LHCN-M2 (cell line): ENCODE measurements at regions not wholly inside any gene's neighbourhood (a gene's known extent, or its start where the extent isn't known, plus 50 kb on each side); places are given as distances from the start of the nearest gene placed in this dataset.
"Not testable (repeated sequence)": the region's sequence is repeated elsewhere in the genome, so short reads cannot be mapped to it uniquely, and the experiment has no call there.

ENCODE experiments used
- DNase-seq: peaks from one replicate; pipeline ENCODE4 v3.0.0-alpha.2; 2012; ENCODE audit warnings: low read depth

DNA sequence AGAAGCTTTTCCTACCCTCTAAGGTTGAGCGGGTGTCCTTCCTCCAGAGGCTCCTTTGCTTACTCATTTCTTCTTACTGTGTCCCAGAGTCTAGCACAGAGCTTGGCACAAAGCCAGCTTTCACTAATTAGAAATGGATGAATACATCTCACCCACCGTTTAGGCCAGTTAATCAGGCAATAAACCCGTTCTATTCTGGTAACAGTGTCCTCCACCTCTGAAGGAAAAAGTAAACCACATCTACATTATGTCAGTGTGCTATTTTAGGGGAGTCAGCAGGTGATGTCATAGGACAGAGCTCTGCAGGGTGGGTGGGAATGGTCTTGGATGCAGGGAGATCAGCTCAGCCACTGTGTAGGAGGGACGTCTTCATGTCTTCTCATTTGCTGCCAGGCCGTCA, 109.2 kb downstream of the OSTF1 start:
- DNase-seq, result no peak

DNA sequence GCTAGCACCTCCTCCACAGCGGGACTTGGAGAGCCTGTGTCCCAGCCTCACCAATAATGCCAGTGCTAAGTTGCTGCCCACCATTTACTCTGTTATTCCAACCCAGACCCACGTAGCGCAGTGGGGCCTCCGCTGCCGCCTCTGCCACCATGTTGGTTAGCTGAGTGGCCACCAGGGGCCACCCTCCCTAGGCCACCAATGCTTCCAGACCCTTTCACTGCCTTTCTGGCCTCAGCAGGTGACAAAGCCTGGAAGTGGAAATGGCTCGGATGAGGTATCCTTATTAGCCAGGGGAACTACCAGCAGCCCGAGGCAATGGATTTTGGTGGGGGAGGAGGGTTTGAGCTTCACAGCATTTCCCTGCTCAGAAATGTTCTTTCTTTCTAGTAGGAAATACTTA, 110.1 kb downstream of the OSTF1 start:
- no peak for DNase-seq

DNA sequence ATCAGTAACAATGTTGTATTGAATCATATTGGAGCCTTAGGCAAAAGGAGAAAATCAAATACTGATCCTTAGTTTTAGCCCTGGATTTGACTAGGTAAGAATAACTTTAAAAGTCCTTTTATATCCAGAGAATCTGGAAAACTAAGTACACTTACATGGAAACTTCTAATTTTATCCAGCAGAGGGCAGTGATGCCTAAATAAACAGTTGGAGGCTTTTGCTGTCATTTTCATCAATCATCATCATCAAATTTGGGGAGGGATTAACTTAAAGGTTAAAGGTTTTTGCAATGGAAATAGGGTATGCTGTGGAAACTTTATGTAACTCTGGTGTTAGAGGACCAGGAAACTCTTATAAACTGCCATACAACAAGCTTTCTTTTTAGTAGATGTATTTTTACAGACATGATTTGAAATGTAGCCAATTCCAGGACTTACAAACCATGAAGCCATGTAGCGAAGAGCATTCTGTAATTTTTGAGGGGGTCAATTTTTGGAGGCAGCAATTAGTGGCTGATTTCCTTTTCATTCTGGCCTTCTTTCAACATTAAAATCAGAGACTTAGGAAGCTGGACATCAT, 112.7 kb downstream of the OSTF1 start:
- peak; percentile 37 for DNase-seq

DNA sequence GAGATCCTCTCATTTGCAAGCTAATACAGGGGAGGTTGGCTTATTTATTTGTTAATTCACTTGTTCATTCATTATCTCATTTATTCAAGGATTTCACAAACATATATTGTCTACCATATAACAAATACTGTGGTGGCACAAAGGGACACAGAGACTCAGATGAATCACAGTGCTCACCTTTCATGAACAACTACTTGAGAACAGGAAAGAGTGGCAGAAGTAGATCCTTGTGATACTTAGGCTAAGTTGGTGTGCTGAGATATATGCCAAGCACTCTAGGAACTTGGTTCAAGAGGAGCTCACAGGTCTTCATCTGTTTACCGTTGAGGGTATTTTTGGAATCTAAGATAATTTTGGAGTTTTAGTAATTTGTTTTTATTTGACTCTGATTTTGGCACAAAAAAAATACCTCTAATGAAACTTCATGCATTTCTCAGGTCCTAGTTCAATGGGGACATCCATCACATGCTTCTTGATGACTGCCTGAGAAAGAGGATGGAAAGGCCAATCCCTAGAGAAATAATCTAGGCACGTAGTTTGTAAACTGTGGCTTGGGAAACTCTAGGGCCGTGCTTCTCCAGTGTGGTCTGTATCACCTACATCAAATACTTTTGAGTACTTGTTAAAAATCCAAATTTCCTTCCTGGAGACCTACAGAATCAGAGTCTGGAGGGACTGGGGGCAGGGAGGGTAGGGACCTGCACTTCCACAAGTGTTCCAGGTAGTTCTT, 113.3 kb downstream of the OSTF1 start:
- no peak for DNase-seq

DNA sequence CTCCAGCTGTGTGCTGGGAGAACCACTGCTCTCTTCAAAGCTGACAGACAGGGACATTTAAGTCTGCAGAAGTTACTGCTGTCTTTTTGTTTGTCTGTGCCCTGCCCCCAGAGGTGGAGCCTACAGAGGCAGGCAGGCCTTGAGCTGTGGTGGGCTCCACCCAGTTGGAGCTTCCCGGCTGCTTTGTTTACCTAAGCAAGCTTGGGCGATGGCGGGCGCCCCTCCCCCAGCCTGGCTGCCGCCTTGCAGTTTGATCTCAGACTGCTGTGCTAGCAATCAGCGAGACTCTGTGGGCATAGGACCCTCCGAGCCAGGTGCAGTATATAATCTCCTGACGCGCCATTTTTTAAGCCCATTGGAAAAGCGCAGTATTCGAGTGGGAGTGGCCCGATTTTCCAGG, 119.7 kb downstream of the OSTF1 start:
- DNase-seq, result not testable (repeated sequence)

DNA sequence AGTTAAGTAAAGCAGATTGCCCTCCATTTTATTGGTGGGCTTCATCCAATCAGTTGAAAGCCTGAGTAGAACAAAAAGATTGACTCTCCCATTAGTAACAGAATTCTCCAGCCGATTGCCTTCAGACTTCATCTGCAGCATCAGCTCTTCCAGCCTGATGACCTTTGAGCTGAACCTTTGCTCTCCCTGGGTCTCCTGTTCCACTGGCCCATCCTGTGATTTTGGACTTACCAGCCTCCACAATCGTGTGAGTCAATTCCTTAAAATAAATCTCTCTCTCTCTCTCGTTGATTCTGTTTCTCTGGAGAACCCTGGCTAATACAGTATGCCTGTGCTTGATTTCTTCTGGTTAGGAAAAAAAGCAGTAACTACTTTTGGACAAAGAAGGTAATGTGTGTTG, 121.9 kb downstream of the OSTF1 start:
- no peak for DNase-seq

DNA sequence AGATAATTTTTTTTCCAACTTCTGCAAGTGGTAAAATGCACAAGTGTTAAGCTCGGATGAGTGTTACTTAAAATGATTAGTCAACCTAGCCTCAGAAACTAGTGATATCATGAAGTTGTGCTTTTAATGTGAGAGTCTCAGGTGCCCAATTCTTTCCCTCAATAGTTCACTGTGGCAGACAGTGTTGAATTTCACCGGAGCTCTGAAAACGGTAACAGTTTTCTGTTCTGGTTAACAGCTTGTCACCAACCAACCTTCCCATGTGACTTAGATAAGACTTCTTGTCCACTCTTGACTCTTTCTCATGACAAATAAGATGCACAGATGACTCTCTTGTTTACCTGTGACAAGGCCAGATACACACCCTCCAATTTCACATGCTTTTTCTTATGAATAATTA, 125.5 kb downstream of the OSTF1 start:
- no peak for DNase-seq

DNA sequence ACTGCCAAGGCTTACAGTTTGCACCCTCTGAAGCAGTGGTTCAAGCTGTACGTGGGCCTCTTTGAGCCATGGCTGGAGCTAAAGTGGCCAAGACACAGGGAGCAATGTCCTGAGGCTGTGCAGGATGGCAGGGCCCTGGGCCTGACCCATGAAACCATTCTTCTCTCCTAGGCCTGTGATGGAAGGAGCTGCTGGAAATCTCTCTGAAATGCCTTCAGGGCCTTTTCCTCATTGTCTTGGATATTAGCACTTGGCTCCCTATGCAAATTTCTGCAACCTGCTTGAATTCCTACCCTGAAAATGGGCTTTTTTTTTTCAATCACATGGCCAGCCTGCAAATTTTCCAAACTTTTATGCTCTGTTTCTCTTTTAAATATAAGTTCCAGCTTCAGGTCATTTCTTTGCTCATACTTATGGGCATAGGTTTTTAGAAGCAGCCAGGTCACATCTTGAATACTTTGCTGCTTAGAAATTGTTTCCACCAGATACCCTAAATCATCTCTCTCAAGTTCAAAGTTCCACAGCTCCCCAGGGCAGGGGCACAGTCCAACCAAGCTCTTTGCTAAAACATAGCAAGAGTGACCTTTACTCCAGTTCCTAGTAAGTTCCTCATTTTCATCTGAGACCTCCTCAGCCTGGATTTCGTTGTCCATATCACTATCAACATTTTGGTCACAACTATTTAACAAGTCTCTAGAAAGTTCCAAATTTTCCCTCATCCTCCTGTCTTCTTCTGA, 138.3 kb downstream of the OSTF1 start:
- DNase-seq, result no peak

DNA sequence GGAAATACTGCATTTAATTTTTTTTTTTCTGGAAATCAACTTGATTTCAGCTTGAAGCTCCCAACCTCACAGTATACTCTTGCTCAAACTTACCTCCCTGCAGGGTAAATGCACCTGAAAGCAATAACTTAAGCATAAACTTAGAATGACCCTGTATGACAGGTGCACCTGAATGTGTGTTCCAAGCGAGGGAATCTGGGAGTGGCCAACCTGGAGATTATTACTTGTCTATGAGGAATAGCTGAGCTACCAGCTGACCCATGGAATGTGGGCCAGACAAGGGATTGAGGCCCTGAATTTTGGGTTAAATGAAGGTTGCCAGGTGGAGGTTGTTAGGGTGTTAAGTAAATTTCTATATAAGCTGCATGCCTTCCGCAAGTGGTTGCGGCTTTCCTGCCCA, 140.6 kb downstream of the OSTF1 start:
- no peak for DNase-seq

DNA sequence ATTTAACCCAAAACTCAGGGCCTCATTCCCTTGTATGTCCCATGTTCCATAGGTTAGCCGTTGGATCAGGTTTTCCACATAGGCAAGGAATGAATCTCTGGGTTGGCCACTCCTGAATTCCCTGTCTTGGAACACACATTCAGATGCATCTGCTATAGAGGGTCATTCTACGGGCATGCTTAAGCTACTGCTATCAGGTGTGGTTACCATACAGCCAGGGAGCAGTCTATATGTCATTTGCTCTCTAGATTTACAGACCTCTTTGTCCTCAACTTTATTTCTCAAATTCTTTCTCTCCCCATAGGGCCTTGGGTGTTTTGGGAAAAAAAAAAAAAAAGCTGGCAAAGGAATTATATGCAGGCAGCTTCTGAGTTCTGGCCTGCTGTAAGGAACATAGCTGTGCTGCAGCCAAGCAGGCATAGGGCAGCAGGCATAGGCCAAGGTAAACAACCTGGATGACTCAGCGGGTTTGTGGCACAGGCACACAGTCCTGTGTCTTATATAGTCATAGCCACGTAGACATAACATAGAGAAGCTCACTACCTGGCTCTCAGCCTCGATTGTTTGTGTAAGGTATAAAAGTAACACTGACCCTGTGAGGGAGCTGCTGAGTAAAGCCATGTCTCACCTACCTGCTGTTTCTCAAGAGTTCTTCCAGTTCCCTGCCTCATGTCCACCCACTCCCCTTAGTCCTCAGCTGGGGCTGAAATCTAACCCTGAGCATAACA, 141.5 kb downstream of the OSTF1 start:
- no peak for DNase-seq

DNA sequence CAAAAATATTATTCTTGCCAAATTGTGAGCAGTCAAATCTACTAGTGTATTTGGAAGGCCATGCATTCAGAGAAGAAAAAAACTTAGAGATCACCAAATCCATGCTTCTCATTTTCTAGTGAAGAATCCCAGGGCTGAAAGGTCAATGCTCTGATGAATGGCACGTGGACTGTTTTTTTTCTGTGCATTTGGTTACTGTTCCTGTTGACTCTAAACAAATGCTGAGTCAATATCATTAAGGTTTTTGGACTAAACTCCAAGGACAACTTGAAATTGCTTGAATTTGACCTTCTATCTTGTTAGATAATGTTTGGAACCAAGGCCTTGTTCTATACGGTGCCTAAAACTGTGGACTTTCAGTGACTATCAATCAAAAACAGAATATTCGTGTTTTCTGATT, 142.2 kb downstream of the OSTF1 start:
- DNase-seq, result no peak

DNA sequence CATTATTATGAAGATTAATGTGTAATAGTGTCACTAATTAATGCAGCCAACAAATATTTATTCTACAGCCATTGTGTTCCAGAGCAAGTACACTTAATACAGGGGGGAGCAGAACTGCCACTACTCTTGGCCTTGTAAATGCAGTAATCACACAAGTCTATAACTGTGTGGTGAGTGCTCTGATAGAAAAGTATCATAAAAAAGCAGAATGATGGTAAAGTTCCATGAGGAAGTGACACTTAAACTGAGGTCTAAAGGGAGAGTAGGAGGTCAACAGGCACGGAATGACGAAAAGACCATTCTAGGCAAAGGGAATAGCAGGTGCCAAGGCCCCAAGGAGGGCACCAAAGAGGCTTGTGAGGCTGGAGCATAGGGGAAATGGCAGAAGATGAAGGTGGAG, 142.9 kb downstream of the OSTF1 start:
- DNase-seq, result no peak

DNA sequence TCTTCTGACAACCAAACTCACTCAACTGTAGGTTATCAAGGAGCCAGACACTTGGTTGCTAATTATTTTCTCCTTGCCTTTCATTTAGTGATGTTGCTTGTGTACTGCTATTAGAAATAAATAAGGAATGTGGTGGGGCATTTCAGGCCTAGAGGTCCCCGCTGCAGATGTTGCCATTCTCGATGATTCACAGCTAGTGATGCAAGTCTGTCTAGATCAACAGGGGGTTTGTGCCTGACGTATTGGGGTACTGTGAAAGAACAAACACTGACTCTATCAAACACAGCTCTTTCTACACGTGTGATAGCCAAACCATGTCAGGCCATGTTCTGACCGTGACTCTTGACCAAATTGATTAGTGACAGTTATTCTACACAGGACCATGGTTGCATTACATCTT, 144.7 kb downstream of the OSTF1 start:
- peak; percentile 49 for DNase-seq

DNA sequence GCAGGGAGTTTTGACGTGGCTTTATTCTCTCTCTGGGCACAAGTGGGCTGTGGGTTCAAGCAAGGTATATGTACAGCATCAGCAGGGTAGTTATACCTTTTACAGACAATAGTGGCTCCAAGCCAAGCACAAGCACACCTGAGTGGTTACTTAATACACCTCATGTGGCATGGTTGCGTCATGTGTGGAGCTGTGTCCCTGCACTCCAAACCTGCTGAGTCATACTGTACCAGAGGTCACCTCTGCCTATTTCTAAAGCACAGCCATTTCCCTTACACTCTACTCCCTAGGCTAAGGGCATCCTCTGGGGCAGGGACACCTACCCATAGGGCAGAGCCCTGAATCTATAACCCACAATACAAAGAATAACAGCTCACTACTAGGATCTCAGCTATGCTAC, 147.3 kb downstream of the OSTF1 start:
- no peak for DNase-seq

DNA sequence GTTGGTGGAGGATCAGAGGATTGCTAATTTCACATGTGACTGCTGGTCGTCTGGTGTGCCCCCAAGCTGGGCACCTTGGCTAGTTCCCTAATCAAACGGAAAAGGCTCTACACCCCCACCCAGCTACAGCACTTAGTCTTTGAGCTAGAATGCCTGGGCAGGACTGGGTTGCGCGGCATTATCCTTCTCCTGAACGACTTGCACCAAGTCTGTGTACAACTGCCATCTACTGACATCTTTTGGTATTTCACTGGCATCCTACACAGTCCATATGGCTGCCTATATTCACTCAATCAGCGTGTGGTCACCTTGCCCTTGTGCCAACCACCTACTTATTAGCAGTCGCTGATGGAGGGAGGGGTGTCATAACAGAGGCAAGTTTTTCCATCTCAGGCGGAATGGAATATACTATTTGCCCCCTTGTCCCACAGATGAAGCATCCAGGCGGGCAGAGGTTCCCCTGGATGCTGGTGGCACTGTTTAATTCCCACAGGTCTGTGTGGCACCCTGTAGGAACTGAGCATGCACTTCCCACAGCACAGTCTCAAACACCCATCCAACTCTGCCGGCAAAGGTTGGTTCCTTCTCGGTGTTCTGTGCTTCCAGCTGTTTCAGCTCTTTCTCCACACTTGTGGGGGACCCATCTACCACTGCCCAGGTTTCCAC, 150.1 kb downstream of the OSTF1 start:
- peak; percentile 54 for DNase-seq

DNA sequence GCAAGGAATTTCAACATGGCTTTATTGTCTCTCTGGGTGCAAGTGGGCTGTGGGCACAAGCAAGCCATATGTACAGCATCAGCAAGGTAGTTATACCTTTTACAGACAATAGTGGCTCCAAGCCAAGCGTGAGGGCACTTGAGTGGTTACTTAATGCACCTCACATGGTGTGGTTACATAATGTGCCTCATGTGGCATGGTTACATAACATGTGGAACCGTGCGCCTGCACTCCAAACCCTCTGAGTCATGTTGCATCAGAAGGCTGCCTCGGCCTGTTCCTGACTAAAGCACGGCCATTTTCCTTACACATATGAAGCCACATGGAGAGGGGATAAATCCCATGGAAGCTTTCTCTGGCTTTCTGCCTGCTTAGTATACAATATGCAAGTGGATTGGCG, 150.9 kb downstream of the OSTF1 start:
- DNase-seq, result peak; percentile 62

DNA sequence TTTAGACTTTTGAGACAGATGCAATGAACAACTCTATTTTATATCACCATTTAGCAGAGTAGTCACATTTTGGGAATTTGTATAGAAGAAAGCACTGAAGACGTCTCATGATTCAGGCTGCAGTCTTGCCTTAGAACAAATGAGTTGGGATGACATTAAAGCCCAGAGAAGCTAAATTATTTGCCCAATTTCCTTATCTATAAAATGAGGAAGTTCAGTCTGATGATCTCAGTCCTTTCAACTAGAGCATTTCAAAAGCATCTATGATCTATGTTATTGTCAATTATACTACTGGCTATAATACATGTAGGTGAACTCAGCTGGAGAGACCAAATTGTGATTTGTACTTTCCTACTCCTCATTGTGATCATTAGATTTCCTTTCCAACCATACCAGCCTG, 154.1 kb downstream of the OSTF1 start:
- DNase-seq, result no peak

DNA sequence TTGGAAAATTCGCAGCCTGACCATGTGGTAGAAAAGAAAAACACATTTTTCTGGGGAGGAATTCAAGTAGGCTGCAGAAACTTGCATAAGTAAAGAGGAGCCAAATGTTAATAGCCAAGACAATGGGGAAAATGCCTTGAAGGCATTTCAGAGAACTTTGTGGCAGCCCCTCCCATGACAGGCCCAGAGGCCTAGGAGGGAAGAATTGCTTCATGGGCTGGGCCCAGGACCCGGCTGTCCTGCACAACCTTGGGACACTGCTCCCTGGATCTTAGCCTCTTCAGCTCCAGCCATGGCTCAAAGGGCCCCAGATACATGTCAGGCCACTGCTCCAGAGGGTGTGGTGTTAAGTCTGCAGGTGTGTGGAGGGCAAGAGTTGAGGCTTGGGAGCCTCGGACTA, 158.6 kb downstream of the OSTF1 start:
- no peak for DNase-seq

DNA sequence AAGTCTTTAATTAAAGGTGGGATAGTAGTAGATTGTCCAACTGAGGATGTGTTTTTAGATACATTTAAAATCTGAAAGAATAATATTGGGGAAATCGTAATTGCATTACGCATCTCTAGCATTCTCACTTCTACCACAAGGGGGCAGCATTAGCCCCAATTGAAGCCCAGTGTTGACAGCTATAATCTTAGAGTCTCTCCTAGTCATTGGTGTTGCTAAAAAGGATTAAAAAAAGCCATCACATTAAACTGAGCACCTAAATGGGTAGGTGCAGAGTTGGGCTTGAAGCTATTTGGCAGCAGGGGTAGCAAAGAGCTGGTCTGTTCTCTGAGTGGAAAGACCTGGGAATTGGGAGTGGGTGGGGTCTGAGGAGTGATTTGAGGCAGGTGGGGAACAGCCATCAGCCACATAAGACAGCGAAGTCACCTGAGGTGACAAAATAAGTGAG, 177.2 kb downstream of the OSTF1 start:
- peak; percentile 37 for DNase-seq

DNA sequence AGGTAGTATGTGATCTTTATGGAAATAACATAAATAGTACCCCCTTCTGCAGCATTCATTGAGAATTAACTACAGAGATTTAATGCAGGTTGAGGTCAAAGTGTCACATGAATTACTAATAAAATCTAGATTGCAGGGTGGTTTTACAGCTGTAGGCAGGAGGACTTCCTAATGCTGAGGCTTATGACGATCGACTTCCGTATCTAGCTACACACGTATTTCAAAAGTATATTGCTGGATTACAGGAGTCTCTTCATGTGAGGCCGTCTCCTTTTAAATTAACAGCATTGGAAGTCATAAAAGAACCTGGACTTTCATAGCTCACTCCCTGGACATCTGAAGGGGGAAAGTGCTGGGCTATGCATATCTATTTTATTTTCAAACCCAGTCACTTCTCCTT, 180.9 kb downstream of the OSTF1 start:
- no peak for DNase-seq

DNA sequence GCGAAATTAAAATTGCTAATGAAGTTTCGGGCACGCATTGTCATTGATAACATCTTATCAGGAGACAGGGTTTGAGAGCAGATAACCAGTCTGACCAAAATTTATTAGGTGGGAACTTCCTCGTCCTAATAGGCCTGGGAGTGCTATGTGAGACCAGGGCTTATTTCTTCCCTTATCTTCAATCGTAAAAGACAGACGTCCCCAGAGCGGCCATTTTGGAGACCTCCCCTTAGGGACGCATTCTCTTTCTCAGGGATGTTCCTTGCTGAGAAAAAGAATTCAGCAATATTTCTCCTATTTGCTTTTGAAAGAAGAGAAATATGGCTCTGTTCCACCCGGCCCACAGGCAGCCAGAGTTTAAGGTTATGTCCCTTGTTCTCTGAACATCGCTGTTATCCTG, 184.7 kb downstream of the OSTF1 start:
- not testable (repeated sequence) for DNase-seq

DNA sequence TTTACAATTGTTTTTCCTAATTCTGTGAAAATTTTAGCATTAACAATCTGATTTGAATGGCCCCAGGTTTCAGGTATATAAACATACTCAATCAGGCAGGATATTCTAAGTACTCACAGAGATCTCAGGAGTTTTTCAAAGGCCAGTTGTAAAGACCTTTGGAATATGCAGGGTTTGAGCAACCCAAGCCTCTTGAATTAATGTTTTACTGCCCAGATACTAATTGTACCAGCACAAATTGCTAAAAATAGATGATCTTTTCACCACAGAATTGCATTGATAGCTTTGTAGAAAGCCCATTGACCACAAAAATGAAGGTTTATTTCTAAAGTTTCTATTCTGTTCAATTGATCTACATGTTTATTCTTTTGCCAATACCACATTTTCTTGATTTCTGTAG, 186.5 kb downstream of the OSTF1 start:
- DNase-seq, result no peak
